GM18498 (cell line): ENCODE measurements at regions not wholly inside any gene's neighbourhood (a gene's known extent, or its start where the extent isn't known, plus 50 kb on each side); places are given as distances from the start of the nearest gene placed in this dataset.

Experiments used
- ATAC-seq: cut with Tn5 transposase; IDR thresholded peaks from one replicate; pipeline ENCODE4 v1.9.1; 2021; ENCODE audit warnings: mild to moderate bottlenecking, moderate library complexity; ENCODE audit not compliant: unreplicated experiment

DNA sequence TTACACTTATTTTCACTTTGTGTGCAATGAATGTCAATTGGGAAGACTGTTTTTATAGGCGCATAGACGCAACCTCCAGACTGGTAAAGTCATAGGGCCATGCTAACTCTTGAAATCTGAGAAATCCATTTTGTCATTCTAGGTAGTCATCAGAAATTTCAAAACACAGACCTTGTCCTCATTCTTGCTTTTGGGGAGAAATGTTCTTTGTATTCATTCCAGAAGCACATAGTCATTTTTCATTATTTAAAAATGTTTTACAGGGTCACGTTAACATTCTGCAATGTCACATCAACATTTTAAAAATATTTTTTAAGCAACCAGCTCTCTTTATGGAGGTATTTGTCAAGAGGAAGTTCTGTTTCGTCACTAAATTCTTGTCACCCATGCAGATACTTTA lies 898.4 kb downstream of the PDCD6IP start:
- ATAC-seq = no peak

- ATAC-seq = no peak
Measured at GRCh38 chr3:34703053-34703452, 904.6 kb downstream of the PDCD6IP start.

GRCh38 chr3:34724916-34725499 lies 914.3 kb upstream of the ARPP21 start:
- no peak for ATAC-seq

- no peak for ATAC-seq
Measured at GRCh38 chr3:34725774-34726173, 913.6 kb upstream of the ARPP21 start.

DNA sequence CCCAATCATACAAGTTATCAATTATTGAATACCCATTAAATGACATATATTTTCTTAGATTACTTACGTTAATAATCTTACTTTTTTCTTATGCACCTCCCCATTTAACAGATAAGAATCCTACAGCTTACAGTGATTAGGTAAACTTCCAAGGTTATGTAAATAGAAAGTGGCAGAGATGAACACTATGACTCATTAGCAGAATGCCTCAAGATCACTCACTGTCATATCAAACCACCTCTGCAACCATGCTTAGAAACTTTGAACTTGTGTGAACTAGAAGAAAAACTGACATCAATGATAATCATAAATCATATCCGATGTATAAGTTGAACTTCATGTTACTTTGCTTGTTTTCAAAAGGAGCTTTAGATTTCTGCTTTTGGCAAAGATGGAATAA lies 911.6 kb upstream of the ARPP21 start:
- peak; percentile 56 for ATAC-seq

DNA sequence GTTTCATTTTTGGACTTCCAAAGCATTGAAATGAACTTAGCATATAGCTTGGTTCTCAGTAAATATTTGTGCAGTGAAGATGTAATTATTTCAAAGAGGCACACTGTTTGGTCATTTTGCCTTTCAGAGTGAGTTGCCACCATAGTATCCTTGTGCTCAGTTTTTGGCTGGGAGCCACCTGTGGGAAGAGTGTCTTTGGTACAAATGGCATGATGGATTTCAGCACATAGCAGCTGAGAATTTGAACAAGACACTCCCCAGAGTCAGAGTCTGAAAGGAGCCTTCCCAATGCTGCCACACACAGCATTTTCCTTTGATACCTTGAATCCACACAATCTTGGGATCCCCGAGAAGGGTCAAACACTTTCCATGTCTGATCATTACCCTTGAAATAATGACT lies 897.2 kb upstream of the ARPP21 start:
- ATAC-seq = no peak

DNA sequence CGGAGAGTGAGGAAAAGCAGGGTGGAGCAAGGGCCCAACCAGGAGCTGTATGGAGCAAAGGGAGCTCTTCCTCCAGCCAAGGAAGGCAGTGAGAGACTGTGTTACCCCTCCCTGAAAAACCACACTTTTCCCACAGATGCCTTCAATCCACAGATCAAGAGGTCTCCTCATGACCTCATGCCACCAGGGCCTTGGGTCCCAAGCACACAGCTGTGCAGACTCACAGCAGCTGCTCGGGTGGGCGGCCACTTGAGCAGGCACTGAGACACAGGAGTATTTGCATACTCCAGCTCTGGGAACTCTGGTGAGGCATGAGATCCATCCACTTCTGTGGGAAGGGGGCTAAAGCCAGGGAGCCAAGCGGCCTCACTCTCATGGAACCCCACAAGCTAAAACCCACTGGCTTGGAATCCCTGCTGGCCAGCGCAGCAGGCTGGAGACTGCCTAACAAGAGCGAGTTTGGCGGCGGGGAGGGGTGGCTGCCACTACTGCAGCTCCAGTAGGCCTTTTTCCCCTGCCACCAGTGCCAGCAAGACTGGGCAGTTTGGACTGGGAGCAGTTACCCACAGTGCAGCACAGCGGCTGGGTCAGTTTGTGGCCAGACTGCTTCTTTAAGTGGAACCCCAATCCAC lies 880.6 kb upstream of the ARPP21 start:
- ATAC-seq = no peak

DNA sequence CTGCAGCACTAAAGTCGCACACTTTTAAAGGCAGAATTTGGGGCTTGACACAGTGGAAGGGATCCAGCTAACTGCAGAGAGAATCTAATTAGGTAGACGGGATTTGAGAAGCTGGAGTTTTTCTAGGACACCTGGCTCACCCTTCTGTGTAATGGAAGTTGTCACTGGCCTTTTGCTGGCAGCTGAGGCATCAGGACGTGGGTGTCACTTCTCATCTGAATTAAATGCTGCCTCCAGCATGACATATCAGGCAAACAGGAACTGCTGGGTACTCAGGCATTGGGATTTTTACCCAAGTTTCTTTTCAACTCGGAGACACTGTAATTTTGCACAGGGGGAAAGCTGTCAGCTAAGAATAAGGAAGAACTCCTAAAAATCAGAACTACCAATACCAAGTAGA lies 861.9 kb upstream of the ARPP21 start:
- ATAC-seq = no peak

DNA sequence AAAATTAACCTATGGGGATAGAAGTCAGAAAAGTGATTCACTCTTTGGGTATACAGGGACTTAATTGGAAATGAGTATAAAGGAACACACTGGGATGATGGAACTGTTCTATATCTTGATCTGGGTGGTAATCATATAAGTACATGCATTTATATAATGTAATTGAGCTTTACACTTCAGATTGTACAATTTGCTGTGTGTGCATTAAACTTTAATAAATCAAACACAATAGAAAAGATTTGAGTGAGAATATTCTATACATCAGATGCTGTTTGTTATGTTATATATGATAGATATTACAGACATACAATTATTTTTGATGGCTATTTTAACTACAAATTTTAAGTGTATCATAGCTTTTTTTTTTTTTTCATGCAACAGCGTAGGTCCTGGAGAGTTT lies 860.2 kb upstream of the ARPP21 start:
- no peak for ATAC-seq

GRCh38 chr3:34780294-34780693 lies 859.0 kb upstream of the ARPP21 start:
- ATAC-seq = no peak

GRCh38 chr3:34780973-34781372 lies 858.4 kb upstream of the ARPP21 start:
- no peak for ATAC-seq

- no peak for ATAC-seq
Measured at GRCh38 chr3:34782871-34783270, 856.5 kb upstream of the ARPP21 start.

DNA sequence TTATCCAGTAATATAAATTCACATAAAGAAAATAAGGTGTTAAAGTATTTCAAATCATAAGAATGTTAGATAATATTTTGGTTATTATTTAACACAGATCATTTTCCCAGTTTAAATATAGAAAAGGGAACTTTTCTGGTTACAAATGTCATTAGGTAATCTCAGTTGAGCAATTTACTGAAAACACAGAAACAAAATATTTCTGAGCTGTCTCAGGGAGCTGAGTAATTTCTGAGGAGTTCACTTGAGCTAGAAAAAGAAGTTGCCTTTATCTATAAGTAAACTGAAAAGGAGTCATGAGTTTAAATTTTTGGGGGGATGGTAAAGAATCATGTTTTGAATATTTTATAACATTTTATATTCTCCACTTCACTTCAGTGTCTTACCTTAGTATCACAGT lies 855.4 kb upstream of the ARPP21 start:
- no peak for ATAC-seq

DNA sequence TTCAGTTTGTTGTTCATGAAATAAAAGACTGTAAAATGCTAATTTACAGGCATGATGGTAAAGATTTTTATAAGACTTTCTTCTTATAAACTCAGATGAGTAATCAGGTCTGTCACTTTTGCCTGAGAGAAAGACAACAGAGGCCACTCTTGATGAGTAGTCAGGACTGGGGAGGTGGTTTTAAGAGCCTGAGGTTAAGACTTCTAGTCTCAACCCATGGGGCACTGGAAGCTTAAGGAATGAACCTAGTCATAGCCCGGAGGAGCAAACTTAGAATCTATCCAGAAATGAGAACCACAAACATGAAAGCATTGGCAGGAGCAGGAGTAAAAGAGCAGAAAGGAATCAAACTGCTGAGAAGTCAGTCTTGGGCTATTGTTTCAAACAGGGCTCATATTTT lies 846.3 kb upstream of the ARPP21 start:
- ATAC-seq = no peak

DNA sequence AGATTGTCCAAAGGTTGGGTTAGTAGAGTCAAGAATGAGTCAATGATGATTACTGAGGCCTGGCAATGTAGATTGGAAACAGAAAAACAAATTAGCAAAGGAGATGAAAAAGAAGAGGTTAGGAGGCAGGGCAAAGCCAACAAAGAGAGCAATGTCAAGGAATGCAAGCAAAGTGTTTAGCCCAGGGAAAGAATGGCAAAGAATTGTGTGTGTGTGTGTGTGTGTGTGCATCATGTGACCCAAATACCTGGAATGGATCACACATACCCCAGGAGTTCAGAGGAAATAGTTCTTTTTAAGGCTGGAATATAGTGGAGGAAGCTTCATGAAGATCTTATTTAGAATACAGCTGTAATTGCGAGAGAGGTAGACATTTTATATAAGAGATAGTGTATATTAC lies 831.7 kb upstream of the ARPP21 start:
- ATAC-seq = no peak

DNA sequence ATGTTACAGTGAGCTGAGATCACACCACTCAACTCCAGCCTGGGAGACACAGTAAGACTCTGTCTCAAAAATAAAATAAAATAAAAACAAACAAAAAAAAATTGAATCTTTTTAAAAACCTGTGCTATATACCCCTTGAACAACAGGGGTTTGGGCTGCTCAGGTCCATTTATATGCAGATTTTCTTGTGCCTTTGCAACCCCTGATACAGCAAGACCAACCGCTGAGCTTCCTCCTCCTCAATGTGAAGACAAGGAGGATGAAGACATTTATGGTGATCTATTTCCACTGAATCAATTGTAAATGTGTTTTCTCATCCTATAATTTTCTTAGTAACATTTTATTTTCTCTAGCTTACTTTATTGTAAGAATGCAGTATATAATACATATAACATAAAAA lies 831.0 kb upstream of the ARPP21 start:
- no peak for ATAC-seq

GRCh38 chr3:34828847-34829246 lies 810.5 kb upstream of the ARPP21 start:
- no peak for ATAC-seq

DNA sequence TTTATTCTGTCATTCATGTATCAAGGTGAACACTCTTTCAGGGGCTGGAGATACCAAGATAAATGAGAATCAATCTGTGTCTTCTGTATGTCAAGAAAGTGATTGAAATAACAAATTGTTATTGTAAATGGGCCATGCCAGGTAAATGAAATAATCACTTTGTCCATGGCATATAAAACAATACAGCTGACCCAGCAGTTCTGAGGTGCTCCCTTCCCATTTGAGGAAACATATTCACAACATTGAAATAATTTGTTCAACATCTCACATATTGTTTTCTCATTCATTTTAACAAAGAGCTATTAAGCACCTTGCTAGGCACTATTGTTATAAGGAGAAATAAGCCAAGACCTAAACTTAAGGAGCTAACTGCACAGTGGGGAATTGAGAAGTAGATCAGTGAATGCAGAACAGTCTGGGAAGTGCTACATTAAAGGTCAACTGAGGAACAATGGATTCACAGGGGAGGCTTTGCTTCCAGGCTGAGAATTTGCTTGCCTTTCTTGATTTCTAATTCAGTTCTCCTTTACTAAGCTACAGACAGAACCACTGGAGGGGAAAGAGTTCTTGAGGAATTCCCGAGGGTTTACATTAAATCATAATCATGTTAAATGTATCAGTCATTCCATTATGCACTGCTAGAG lies 806.3 kb upstream of the ARPP21 start:
- ATAC-seq = no peak

DNA sequence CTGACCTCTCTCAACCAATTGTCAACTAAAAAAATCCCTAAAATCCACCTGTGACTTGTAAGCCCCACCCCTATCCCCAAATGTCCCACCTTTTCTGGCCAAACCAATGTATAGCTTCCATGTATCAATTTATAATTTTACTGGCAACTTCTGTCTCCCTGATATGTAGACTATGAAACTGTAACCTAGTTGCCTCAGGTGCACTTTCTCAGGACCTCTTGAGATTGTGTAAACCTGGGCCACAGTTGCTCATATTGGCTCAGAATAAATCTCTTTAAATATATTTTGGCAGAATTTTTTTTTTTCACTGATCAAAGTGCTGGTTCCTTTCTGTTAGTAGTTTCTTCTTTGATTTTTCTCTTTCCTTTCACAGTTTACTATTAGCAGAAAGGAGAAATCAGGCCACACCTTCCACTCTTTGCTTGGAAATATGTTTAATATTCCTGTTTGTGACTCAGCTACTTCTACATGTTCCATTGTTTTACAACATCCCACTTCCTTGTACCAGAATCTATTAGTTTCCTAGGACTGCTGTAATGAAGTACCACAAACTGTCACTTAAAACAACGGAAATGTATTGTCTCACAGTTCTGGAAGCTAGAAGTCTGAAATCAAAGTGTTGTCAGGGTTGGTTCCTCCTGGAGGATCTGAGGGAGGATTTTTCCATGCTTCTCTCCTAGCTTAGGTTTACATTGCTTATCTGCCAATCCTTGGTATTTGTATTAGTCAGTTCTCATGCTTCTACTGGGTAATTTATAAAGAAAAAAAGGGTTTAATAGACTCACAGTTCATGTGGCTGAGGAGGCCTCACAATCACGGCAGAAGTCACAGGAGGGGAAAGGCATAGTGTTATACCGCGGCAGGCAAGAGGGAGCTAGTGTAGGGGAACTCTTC lies 801.2 kb upstream of the ARPP21 start:
- no peak for ATAC-seq

GRCh38 chr3:34842706-34843480 lies 796.4 kb upstream of the ARPP21 start:
- no peak for ATAC-seq

- no peak for ATAC-seq
Measured at GRCh38 chr3:34844323-34844620, 795.1 kb upstream of the ARPP21 start.
